Muscle of leg (tissue), 3 donors: ENCODE measurements at regions not wholly inside any gene's neighbourhood (a gene's known extent, or its start where the extent isn't known, plus 50 kb on each side); places are given as distances from the start of the nearest gene placed in this dataset.

Experiments used
- DNase-seq: peaks from one replicate; pipeline ENCODE4 v3.0.0; 2013
- H3K27ac ChIP-seq: one replicate; pipeline ENCODE4 v1.5.1; 2013; ENCODE audit warnings: mild to moderate bottlenecking, low read length, control low read depth
- H3K27me3 ChIP-seq: one replicate; pipeline ENCODE4 v1.6.1; 2013; ENCODE audit warnings: low read length; ENCODE audit not compliant: control insufficient read depth, insufficient read depth
- H3K36me3 ChIP-seq: one replicate; pipeline ENCODE4 v1.6.1; 2013; ENCODE audit warnings: low read length; ENCODE audit not compliant: control insufficient read depth, insufficient read depth
- H3K4me1 ChIP-seq: one replicate; pipeline ENCODE4 v1.6.1; 2013; ENCODE audit warnings: low read length; ENCODE audit not compliant: control insufficient read depth, insufficient read depth
- H3K4me3 ChIP-seq: one replicate; pipeline ENCODE4 v1.5.1; 2013; ENCODE audit warnings: low read length, control low read depth
- H3K9me3 ChIP-seq: replicated peaks from 2 replicates; pipeline ENCODE4 v1.6.1; 2013; ENCODE audit warnings: low read depth, low read length; ENCODE audit not compliant: control insufficient read depth
- WGBS: methylation state at CpG from one replicate; pipeline ENCODE4 v1.1.5; 2013; ENCODE audit warnings: missing lambda C conversion rate; ENCODE audit not compliant: insufficient coverage; 5-methylcytosine and 5-hydroxymethylcytosine counted together

- Histone ChIP-seq H3K36me3 (no peaks in the 10 kb centered on the region), H3K4me1 (no peaks in the 10 kb centered on the region), H3K4me3 (no peak overlapping the region), H3K27ac (no peak overlapping the region), H3K27me3 (no peaks in the 10 kb centered on the region), H3K9me3 (no peaks in the 10 kb centered on the region)
- WGBS: 80% methylated on average over 2 of the region's 4 CpGs
- no peak for DNase-seq
Measured at GRCh38 chr11:92682136-92682535, 287.3 kb upstream of the MTNR1B start.

GRCh38 chr11:92682952-92683351, 286.5 kb upstream of the MTNR1B start:
- no CpG with 5 or more reads among the region's 1 CpG for WGBS
- H3K36me3 ChIP-seq: no peaks in the 10 kb centered on the region
- H3K27me3 ChIP-seq: no peaks in the 10 kb centered on the region
- no peak overlapping the region for H3K27ac ChIP-seq
- H3K4me3 ChIP-seq: no peak overlapping the region
- no peak for DNase-seq
- H3K9me3 ChIP-seq: no peaks in the 10 kb centered on the region
- no peaks in the 10 kb centered on the region for H3K4me1 ChIP-seq

- no peak overlapping the region for H3K4me3 ChIP-seq
- H3K4me1 ChIP-seq: no peaks in the 10 kb centered on the region
- DNase-seq: no peak
- no CpG with 5 or more reads among the region's 2 CpGs for WGBS
- H3K9me3 ChIP-seq: no peaks in the 10 kb centered on the region
- no peaks in the 10 kb centered on the region for H3K36me3 ChIP-seq
- H3K27me3 ChIP-seq: no peaks in the 10 kb centered on the region
- H3K27ac ChIP-seq: no peak overlapping the region
Measured at GRCh38 chr11:92685049-92685448, 284.4 kb upstream of the MTNR1B start.

GRCh38 chr11:92687724-92688123, 281.7 kb upstream of the MTNR1B start:
- H3K27me3 ChIP-seq: no peaks in the 10 kb centered on the region
- H3K27ac ChIP-seq: no peak overlapping the region
- no peaks in the 10 kb centered on the region for H3K4me1 ChIP-seq
- H3K9me3 ChIP-seq: no peaks in the 10 kb centered on the region
- 100% methylated on average over 2 of the region's 4 CpGs for WGBS
- no peaks in the 10 kb centered on the region for H3K36me3 ChIP-seq
- no peak overlapping the region for H3K4me3 ChIP-seq
- DNase-seq: no peak

GRCh38 chr11:92688416-92688815, 281.0 kb upstream of the MTNR1B start:
- H3K4me3 ChIP-seq: no peak overlapping the region
- no peak overlapping the region for H3K27ac ChIP-seq
- no peak for DNase-seq
- no peaks in the 10 kb centered on the region for H3K27me3 ChIP-seq
- 57% methylated on average over 1 of the region's 1 CpG for WGBS
- no peaks in the 10 kb centered on the region for H3K9me3 ChIP-seq
- no peaks in the 10 kb centered on the region for H3K4me1 ChIP-seq
- no peaks in the 10 kb centered on the region for H3K36me3 ChIP-seq

GRCh38 chr11:92692826-92693546, 276.5 kb upstream of the MTNR1B start:
- Histone ChIP-seq H3K36me3 (no peaks in the 10 kb centered on the region), H3K4me3 (no peak overlapping the region), H3K9me3 (no peaks in the 10 kb centered on the region), H3K4me1 (no peaks in the 10 kb centered on the region), H3K27ac (no peak overlapping the region), H3K27me3 (no peaks in the 10 kb centered on the region)
- DNase-seq: no peak
- WGBS: no CpG with 5 or more reads among the region's 2 CpGs

- Histone ChIP-seq H3K4me3 (no peak overlapping the region), H3K27me3 (no peaks in the 10 kb centered on the region), H3K27ac (no peak overlapping the region), H3K9me3 (no peaks in the 10 kb centered on the region), H3K4me1 (no peaks in the 10 kb centered on the region), H3K36me3 (no peaks in the 10 kb centered on the region)
- DNase-seq: no peak
- WGBS: no CpG with 5 or more reads among the region's 1 CpG
Measured at GRCh38 chr11:92696076-92696475, 273.4 kb upstream of the MTNR1B start.

- Histone ChIP-seq H3K4me3 (no peak overlapping the region), H3K36me3 (no peaks in the 10 kb centered on the region), H3K9me3 (no peaks in the 10 kb centered on the region), H3K27me3 (no peaks in the 10 kb centered on the region), H3K4me1 (no peaks in the 10 kb centered on the region), H3K27ac (no peak overlapping the region)
- no peak for DNase-seq
- 77% methylated on average over 3 of the region's 11 CpGs for WGBS
Measured at GRCh38 chr11:92697461-92698312, 271.8 kb upstream of the MTNR1B start.

GRCh38 chr11:92698742-92699141, 270.7 kb upstream of the MTNR1B start:
- H3K27me3 ChIP-seq: no peaks in the 10 kb centered on the region
- H3K4me1 ChIP-seq: no peaks in the 10 kb centered on the region
- WGBS: no CpG with 5 or more reads among the region's 2 CpGs
- H3K27ac ChIP-seq: no peak overlapping the region
- H3K9me3 ChIP-seq: no peaks in the 10 kb centered on the region
- no peaks in the 10 kb centered on the region for H3K36me3 ChIP-seq
- no peak for DNase-seq
- no peak overlapping the region for H3K4me3 ChIP-seq

- H3K9me3 ChIP-seq: no peaks in the 10 kb centered on the region
- H3K27ac ChIP-seq: no peak overlapping the region
- no peaks in the 10 kb centered on the region for H3K27me3 ChIP-seq
- H3K4me3 ChIP-seq: no peak overlapping the region
- 84% methylated on average over 5 of the region's 8 CpGs for WGBS
- peaks cover 2% of the 10 kb centered on the region for H3K4me1 ChIP-seq
- DNase-seq: peak; percentile 8
- H3K36me3 ChIP-seq: no peaks in the 10 kb centered on the region
Measured at GRCh38 chr11:92702037-92702804, 267.2 kb upstream of the MTNR1B start.
